HG03558 (cell line): ENCODE measurements at regions not wholly inside any gene's neighbourhood (a gene's known extent, or its start where the extent isn't known, plus 50 kb on each side); places are given as distances from the start of the nearest gene placed in this dataset.

Experiments used
- ATAC-seq: cut with Tn5 transposase; IDR thresholded peaks from one replicate; pipeline ENCODE4 v1.9.1; 2021; ENCODE audit warnings: moderate number of reproducible peaks; ENCODE audit not compliant: unreplicated experiment; ENCODE audit errors: extremely low read depth

- no peak for ATAC-seq
Observed at GRCh38 chr9:113695901-113696300, 180.2 kb upstream of the ZNF618 start.

- ATAC-seq: no peak
Observed at GRCh38 chr9:113701774-113702755, 174.0 kb upstream of the ZNF618 start.

GRCh38 chr9:113705306-113705927 lies 170.7 kb upstream of the ZNF618 start:
- ATAC-seq: no peak

- ATAC-seq: no peak
Observed at GRCh38 chr9:113705928-113706519, 170.1 kb upstream of the ZNF618 start.

GRCh38 chr9:113707953-113708695 lies 168.0 kb upstream of the ZNF618 start:
- ATAC-seq: no peak

GRCh38 chr9:113708821-113709713 lies 167.0 kb upstream of the ZNF618 start:
- no peak for ATAC-seq

GRCh38 chr9:113709721-113710120 lies 166.4 kb upstream of the ZNF618 start:
- no peak for ATAC-seq

- ATAC-seq: no peak
Observed at GRCh38 chr9:113711251-113711650, 164.9 kb upstream of the ZNF618 start.

- ATAC-seq: no peak
Observed at GRCh38 chr9:113712053-113712452, 164.1 kb upstream of the ZNF618 start.

GRCh38 chr9:113715086-113715485 lies 161.0 kb upstream of the ZNF618 start:
- no peak for ATAC-seq

- no peak for ATAC-seq
Observed at GRCh38 chr9:113719919-113720318, 156.2 kb upstream of the ZNF618 start.

GRCh38 chr9:113720495-113720894 lies 155.6 kb upstream of the ZNF618 start:
- ATAC-seq: no peak

- ATAC-seq: no peak
Observed at GRCh38 chr9:113721856-113722255, 154.3 kb upstream of the ZNF618 start.

GRCh38 chr9:113724202-113724601 lies 151.9 kb upstream of the ZNF618 start:
- ATAC-seq: no peak

GRCh38 chr9:113728989-113729388 lies 147.1 kb upstream of the ZNF618 start:
- ATAC-seq: no peak

GRCh38 chr9:113734826-113735225 lies 141.3 kb upstream of the ZNF618 start:
- ATAC-seq: no peak

- ATAC-seq: no peak
Observed at GRCh38 chr9:113737517-113738271, 138.4 kb upstream of the ZNF618 start.

- ATAC-seq: no peak
Observed at GRCh38 chr9:113738496-113738892, 137.6 kb upstream of the ZNF618 start.
